ENCODE measurements at regions not wholly inside any gene's neighbourhood (a gene's known extent, or its start where the extent isn't known, plus 50 kb on each side); places are given as distances from the start of the nearest gene placed in this dataset.
"Not testable (repeated sequence)": the region's sequence is repeated elsewhere in the genome, so short reads cannot be mapped to it uniquely, and the experiment has no call there.

- ATAC-seq; H3K27ac ChIP-seq; H3K27me3 ChIP-seq; H3K36me3 ChIP-seq; intact Hi-C loops (cut with DNase I); H3K4me1 ChIP-seq; H3K4me3 ChIP-seq: not testable (repeated sequence)
- peaks cover 7 to 49% of the 10 kb centered on the region in 2 donors for H3K9me3 ChIP-seq
- DNase-seq, result peak in 2 of 4 donors; percentile 30 to 88
Observed at GRCh38 chr21:10325546-10325945, 195.8 kb upstream of the TPTE start.

DNA sequence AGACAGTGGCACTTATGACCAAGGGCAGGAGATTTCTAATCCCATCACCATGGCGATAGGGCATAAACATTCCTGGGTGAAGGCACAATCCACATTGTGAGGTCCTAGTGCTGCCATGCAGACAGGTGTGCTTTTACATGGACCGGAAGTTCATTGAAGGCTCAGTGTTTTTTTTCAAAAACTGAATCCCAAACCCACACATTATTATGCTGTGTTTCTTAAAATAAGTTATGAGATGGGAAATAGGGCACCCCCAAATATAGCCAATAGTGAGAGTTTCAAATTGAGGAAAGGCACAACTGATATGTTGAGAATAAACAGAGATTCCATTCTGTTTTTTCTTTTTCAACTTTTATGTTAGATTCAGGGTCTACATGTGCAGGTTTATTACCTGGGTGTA lies 195.2 kb upstream of the TPTE start:
- peaks cover 10 to 55% of the 10 kb centered on the region in 2 donors for H3K9me3 ChIP-seq
- H3K4me1 ChIP-seq; H3K4me3 ChIP-seq; DNase-seq; ATAC-seq; H3K27me3 ChIP-seq; H3K36me3 ChIP-seq; H3K27ac ChIP-seq; intact Hi-C loops (cut with DNase I): not testable (repeated sequence)

GRCh38 chr21:10328646-10329045 lies 192.7 kb upstream of the TPTE start:
- ATAC-seq; H3K27ac ChIP-seq; H3K4me3 ChIP-seq; H3K36me3 ChIP-seq; H3K4me1 ChIP-seq; intact Hi-C loops (cut with DNase I); H3K27me3 ChIP-seq: not testable (repeated sequence)
- peaks cover 10 to 75% of the 10 kb centered on the region in 2 donors for H3K9me3 ChIP-seq
- DNase-seq, result peak in 1 of 4 donors; percentile 85

GRCh38 chr21:10330641-10331119 lies 190.7 kb upstream of the TPTE start:
- H3K9me3 ChIP-seq, result peaks cover 10 to 71% of the 10 kb centered on the region in 2 donors
- intact Hi-C loops (cut with DNase I), result not testable (repeated sequence)
- peak; percentile 25 for ATAC-seq

GRCh38 chr21:10331134-10331533 lies 190.2 kb upstream of the TPTE start:
- H3K27ac ChIP-seq; H3K36me3 ChIP-seq; H3K4me3 ChIP-seq; ATAC-seq; H3K4me1 ChIP-seq; H3K27me3 ChIP-seq; DNase-seq; intact Hi-C loops (cut with DNase I): not testable (repeated sequence)
- peaks cover 10 to 67% of the 10 kb centered on the region in 2 donors for H3K9me3 ChIP-seq

More at GRCh38 chr21:10330641-10331119, 190.7 kb upstream of the TPTE start:
- not testable (repeated sequence) for H3K27me3 ChIP-seq, H3K36me3 ChIP-seq, H3K4me3 ChIP-seq, H3K27ac ChIP-seq, H3K4me1 ChIP-seq
- peak in 2 of 4 donors; percentile 40 to 88 for DNase-seq

DNA sequence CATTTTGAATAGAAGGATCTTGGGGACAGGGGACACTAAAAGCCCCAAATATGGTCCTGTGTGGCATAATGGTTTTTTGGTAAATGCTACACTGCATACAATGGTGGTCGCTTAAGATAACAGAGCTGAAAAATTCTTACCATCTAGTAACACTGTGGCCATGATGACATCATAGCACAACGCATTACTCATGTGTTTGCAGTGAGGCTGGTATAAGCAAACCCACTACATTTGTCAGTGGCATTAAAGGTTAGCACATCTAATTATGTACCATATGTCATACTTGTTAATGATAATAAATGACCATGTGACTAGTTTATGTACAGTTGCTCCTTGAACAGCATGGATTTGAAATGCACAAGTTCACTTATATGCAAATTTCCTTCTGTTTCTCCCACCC lies 188.4 kb upstream of the TPTE start:
- DNase-seq; intact Hi-C loops (cut with DNase I); H3K27ac ChIP-seq; H3K4me3 ChIP-seq; H3K27me3 ChIP-seq; ATAC-seq; H3K4me1 ChIP-seq; H3K36me3 ChIP-seq: not testable (repeated sequence)
- peaks cover 13 to 61% of the 10 kb centered on the region in 2 donors for H3K9me3 ChIP-seq

DNA sequence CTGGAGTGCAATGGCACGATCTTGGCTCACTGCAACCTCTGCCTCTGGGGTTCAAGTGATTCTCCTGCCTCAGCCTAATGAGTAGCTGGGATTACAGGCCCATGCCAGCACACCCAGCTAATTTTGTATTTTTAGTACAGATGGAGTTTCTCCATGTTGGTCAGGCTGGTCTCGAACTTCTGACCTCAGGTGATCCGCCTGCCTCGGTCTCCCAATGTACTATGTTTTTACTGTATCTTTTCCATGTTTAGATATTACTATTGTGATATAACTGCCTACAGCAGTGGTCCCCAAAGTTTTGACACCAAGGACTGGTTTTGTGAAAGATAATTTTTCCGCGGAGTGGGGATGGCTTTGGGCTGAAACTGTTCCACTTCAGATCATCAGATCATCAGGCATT lies 187.0 kb upstream of the TPTE start:
- ATAC-seq; H3K27ac ChIP-seq; DNase-seq; H3K36me3 ChIP-seq; H3K4me3 ChIP-seq; H3K27me3 ChIP-seq; H3K4me1 ChIP-seq; intact Hi-C loops (cut with DNase I): not testable (repeated sequence)
- H3K9me3 ChIP-seq, result peaks cover 9 to 60% of the 10 kb centered on the region in 2 donors

DNA sequence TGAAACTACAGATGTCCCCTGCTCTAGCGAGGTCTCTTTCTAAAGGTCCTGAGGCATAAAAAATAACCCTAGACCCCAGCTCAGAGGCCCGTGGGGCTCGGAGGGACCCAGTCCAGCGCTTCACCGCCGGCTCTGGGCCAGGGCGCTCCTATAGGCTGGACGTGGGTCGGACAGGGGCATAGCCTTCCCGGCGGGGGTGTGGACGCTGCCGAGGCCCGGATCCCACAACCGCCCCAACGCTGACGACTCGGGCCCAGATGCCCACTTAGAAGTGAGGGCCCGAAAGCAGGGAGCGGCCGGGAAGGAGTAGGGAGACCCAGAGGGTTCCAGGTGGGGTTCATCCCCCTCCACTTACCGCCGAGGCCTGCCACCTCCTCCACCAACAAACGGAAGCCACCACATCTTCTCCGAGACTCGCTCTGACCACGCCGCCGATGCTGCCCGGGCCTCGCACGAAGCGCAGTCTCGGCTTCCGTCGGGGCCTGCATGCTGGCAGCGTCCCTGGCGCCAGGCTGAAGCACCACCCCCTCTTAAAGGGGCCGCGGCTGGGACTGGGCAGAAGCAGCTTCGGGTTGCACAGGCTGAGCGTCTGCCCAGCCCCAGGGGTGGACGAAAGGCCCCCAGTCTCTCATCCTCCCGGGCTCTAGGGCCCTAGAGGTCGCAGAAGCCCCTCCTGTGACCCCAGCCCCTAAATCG lies 179.0 kb upstream of the TPTE start:
- intact Hi-C loops (cut with DNase I); H3K4me3 ChIP-seq; H3K27me3 ChIP-seq; H3K4me1 ChIP-seq; H3K27ac ChIP-seq; H3K36me3 ChIP-seq: not testable (repeated sequence)
- peak; percentile 29 for ATAC-seq
- DNase-seq, result peak in 1 of 4 donors; percentile 88
- H3K9me3 ChIP-seq, result peaks cover 0 to 74% of the 10 kb centered on the region in 2 donors

GRCh38 chr21:10343146-10343935 lies 178.0 kb upstream of the TPTE start:
- H3K36me3 ChIP-seq; intact Hi-C loops (cut with DNase I); H3K27ac ChIP-seq; H3K4me3 ChIP-seq; H3K4me1 ChIP-seq; ATAC-seq; H3K27me3 ChIP-seq: not testable (repeated sequence)
- H3K9me3 ChIP-seq, result peaks cover 0 to 79% of the 10 kb centered on the region in 2 donors
- peak in 2 of 4 donors; percentile 43 to 91 for DNase-seq

GRCh38 chr21:10344266-10344665 lies 177.1 kb upstream of the TPTE start:
- DNase-seq, result peak in 1 of 4 donors; percentile 57
- H3K27ac ChIP-seq; H3K36me3 ChIP-seq; H3K4me3 ChIP-seq; H3K4me1 ChIP-seq; intact Hi-C loops (cut with DNase I); ATAC-seq; H3K27me3 ChIP-seq: not testable (repeated sequence)
- peaks cover 0 to 79% of the 10 kb centered on the region in 2 donors for H3K9me3 ChIP-seq

GRCh38 chr21:10345178-10345612 lies 176.2 kb upstream of the TPTE start:
- peaks cover 0 to 79% of the 10 kb centered on the region in 2 donors for H3K9me3 ChIP-seq
- H3K27ac ChIP-seq; H3K36me3 ChIP-seq; H3K27me3 ChIP-seq; H3K4me3 ChIP-seq; H3K4me1 ChIP-seq; intact Hi-C loops (cut with DNase I): not testable (repeated sequence)
- DNase-seq (peak in 1 of 4 donors; percentile 70), ATAC-seq (peak; percentile 5)

GRCh38 chr21:10346249-10346648 lies 175.1 kb upstream of the TPTE start:
- H3K4me1 ChIP-seq; H3K4me3 ChIP-seq; H3K27me3 ChIP-seq; intact Hi-C loops (cut with DNase I); H3K36me3 ChIP-seq; H3K27ac ChIP-seq: not testable (repeated sequence)
- H3K9me3 ChIP-seq, result peaks cover 0 to 77% of the 10 kb centered on the region in 2 donors
- DNase-seq (peak in 1 of 4 donors; percentile 43), ATAC-seq (peak; percentile 7)

DNA sequence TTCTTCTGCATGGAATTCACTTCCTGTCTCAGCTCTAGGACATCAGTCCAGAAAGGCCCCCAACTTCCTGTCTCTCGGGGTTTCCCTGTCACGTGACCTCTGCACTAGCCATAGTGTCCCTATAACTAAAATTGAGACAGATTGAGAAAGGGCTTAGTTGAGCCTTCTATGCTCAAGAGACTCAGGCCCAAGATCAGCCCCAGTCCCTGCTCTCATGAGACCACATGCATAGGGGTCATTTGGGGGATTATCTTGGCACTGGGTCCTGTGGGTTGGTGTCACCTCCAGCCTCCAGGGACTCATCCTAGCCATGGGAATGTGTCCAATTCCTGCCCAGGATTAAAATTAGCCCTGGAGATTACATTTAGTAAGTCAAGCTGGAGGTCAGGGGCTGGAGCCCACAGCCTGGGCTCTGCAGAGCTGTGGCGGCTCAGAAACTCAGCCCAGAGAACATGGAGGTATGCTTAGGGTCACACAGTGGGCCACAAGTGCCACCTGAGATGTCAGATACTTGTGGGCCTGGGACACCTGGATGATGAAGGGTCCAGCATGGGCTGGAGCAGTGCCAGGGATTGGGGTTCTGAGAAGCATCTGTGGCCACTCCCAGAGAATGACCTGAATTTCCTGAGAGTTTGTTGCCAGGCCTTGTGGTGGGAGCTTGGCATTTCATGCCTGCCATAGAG lies 174.3 kb upstream of the TPTE start:
- H3K36me3 ChIP-seq; H3K27me3 ChIP-seq; H3K4me1 ChIP-seq; intact Hi-C loops (cut with DNase I); H3K4me3 ChIP-seq; H3K27ac ChIP-seq; ATAC-seq: not testable (repeated sequence)
- peaks cover 0 to 76% of the 10 kb centered on the region in 2 donors for H3K9me3 ChIP-seq
- peak in 1 of 4 donors; percentile 64 for DNase-seq

All from left lung (tissue), 4 donors.